NOMO-1 treated with dmso at 0.1 percent for 144 hours (cell line): ENCODE measurements at regions not wholly inside any gene's neighbourhood (a gene's known extent, or its start where the extent isn't known, plus 50 kb on each side); places are given as distances from the start of the nearest gene placed in this dataset.

ENCODE experiments used
- DNase-seq: peaks from one replicate; lab custom pipeline; 2025; ENCODE audit not compliant: unreplicated experiment; lab: John Stamatoyannopoulos, UW

- DNase-seq, result no peak
Measured at GRCh38 chr2:177077778-177078177, 134.8 kb upstream of the HNRNPA3 start.

GRCh38 chr2:177078416-177078815 lies 134.2 kb upstream of the HNRNPA3 start:
- peak; percentile 45 for DNase-seq

GRCh38 chr2:177078855-177079254 lies 133.7 kb upstream of the HNRNPA3 start:
- no peak for DNase-seq

DNA sequence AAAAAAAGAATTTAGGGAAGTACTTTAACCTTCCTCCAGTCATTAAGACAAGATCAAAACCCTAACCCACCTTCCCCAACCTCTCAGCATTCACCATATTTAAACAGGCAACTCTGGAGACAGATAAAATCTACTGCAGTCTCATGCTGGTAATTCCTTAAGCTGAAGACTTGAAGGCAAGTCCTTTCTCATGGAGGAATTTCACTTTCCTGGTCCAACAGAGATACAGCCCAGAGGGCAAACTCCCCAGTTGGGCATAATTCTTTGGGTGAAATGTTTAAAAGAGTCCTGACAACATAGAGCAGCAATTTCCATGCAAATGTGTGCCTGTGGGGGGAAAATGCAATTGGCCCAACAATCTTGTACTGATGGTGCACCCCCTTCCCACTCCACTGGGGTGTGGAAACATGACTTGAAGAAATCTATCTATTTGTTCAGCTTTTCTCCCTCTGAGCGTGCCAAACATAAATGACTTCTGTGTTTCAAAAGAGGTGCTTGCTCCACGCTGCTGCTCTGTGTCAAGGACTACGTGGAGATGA lies 131.8 kb upstream of the HNRNPA3 start:
- DNase-seq, result no peak

DNA sequence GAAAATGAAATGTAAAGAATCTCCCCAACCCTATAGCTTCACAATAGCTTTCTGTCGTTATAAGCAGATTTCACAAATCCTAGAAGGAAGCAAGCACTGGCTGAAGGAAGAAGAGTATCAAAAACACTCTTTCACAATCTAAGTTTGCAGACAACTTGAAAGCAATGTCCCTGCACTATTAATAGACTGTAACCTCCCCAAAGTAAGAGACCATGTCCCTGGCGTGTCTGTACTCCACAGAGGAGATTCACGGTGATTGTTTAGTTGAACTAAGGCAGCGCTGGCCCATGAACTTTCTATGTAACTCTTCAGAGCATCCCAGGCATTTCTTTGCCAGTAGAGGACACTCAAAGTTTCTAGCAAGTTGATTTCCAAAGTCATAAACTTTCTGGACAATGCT lies 128.0 kb upstream of the HNRNPA3 start:
- peak; percentile 57 for DNase-seq

DNA sequence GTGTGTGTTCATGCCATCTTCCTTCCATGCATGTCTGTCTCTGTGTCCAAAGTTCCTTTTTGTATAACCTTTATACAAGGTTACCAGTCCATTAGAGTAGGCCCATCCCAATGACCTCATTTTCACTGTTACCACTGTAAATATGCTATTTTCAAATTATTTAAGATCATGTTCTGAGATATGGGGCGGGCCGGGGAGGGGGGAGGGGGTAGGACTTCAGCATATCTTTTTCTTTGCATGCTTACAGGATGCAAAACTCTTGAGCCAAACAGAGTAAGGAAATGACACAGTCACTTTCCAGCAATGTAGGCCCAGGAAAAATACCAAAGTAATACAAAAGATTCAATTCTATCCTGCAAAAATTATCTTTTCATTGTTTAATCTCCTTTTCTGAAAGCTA lies 124.1 kb upstream of the HNRNPA3 start:
- DNase-seq, result no peak

- DNase-seq, result no peak
Measured at GRCh38 chr2:177090967-177091366, 121.6 kb upstream of the HNRNPA3 start.

- DNase-seq, result no peak
Measured at GRCh38 chr2:177093371-177093770, 119.2 kb upstream of the HNRNPA3 start.

- DNase-seq, result no peak
Measured at GRCh38 chr2:177098001-177098613, 114.5 kb upstream of the HNRNPA3 start.

DNA sequence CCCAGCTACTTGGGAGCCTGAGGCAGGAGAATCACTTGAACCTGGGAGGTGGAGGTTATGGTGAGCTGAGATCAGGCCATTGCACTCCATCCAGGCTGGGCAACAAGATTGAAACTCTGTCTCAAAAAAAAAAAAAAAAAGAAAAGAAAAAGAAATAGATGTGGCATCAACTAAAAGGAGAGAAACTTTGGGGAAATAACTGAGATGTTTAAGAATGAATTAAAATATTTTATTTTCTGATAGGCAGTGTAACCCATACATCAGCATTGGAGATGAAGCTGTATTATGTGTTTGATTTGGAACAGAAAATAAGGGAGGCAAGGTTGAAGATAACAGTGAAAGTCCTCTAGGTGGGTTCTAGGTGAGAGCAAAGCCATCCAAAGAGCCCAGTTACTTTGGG lies 110.7 kb upstream of the HNRNPA3 start:
- DNase-seq, result no peak

DNA sequence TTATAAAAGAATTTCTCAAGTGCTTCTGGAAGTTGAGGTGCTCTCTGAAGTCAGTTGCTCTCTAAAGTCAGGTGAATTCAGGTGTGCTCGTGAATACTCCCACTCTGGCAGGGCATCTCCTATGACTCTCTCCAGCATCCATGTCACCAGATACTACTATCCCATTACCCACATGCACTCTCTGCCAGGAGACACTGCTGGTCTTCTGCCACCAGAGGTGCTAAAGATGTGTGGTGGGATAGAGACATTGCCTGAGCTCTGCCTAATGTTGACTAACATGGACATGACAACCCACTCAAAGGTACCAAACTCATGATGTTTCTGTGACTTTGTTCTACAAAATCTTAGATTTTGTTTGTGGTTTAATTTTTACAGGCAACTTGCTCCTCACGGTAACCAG lies 106.4 kb upstream of the HNRNPA3 start:
- no peak for DNase-seq

GRCh38 chr2:177108890-177109289 lies 103.7 kb upstream of the HNRNPA3 start:
- no peak for DNase-seq

GRCh38 chr2:177114712-177115111 lies 97.9 kb upstream of the HNRNPA3 start:
- DNase-seq, result no peak

DNA sequence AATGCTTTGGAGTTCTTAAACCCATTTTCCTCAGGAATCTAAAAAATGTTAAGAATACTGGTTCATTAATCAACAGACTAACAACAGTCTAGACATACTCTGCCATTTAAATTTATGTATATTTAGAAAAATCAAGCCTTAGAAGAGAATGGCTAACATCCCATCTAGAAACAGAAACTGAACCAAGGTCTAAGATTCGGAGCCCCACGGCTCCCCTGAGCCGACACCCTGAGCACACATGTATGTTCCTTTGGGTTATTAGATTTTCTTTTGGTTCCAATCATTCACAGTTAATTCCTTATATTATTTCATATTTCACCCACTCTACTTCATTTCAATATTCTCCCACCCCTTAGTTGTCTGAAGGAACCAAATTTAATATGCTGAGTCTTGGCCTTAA lies 94.8 kb upstream of the HNRNPA3 start:
- DNase-seq, result no peak

GRCh38 chr2:177118636-177119035 lies 94.0 kb upstream of the HNRNPA3 start:
- DNase-seq, result no peak

DNA sequence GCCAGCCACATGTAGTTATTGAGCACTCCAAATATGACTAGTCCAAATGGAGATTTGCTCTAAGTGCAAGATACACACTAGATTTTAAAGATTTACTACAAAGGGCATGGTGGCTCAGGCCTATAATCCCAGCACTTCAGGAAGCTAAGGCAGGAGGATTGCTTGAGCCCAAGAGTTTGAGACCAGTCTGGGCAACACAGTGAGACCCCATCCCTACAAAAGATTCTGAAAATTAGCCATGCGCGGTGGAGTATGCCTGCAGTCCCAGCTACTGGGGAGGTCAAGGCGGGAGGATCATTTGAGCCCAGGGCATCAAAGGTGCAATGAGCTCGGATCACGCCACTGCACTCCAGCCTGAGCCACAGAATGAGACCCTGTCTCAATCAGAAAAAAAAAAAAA lies 93.5 kb upstream of the HNRNPA3 start:
- no peak for DNase-seq

- no peak for DNase-seq
Measured at GRCh38 chr2:177123048-177123447, 89.5 kb upstream of the HNRNPA3 start.

DNA sequence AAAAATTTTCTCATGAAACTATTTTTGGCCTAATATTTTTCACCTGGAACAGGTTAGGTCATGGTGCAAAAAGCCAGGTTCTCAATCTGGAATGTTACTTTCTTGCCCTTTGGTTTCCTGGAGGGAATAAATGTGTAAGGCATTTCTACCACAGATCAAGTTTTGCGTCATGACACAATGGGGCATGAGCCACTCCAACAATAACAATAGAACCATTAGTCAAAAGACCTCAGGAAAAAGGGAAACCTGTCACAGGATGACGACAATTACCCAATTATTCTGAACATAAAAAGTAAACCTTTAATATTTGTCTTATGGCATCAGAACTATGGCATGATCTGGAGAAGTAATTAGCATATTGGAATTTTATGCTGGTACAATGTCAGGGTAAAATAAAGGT lies 88.2 kb upstream of the HNRNPA3 start:
- no peak for DNase-seq

GRCh38 chr2:177127821-177128220 lies 84.8 kb upstream of the HNRNPA3 start:
- no peak for DNase-seq

- no peak for DNase-seq
Measured at GRCh38 chr2:177129610-177130009, 83.0 kb upstream of the HNRNPA3 start.

- no peak for DNase-seq
Measured at GRCh38 chr2:177131858-177132257, 80.7 kb upstream of the HNRNPA3 start.

DNA sequence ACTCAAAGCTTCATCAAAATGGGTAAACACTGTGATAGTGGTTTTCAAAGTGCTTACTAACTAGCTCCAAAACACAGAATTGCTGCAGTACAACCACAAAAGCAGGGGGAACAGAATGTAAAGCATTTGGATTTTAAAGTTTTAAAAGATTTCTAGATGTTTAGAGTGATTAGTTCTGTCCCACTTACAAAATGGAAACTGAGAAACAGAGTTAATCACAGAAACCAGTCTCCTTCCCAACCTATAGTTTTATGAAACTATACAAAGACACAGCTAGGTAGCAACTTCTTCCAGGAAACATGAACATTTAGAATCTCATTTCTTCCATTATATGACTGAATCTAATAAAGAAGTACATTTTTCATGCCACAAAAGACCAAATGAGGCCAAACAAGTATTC lies 73.8 kb upstream of the HNRNPA3 start:
- DNase-seq, result no peak

- DNase-seq, result no peak
Measured at GRCh38 chr2:177141866-177142265, 70.7 kb upstream of the HNRNPA3 start.
